Activated naive CD4-positive, alpha-beta T cell treated with anti-CD3 and anti-CD28 coated beads, Interleukin-2, amount 10 ng/mL, durations not matched to agents 7 days and 5 days (primary cell): ENCODE measurements at regions not wholly inside any gene's neighbourhood (a gene's known extent, or its start where the extent isn't known, plus 50 kb on each side); places are given as distances from the start of the nearest gene placed in this dataset.
"Not testable (repeated sequence)": the region's sequence is repeated elsewhere in the genome, so short reads cannot be mapped to it uniquely, and the experiment has no call there.

ENCODE experiments used
- CTCF ChIA-PET: fragments of 350-600 bp; sonication (Branson Sonifier 250); formaldehyde crosslinking; loops from one replicate; lab custom pipeline; 2021; ENCODE audit warnings: antibody characterized with exemption; lab: Charles Lee
- DNase-seq: peaks from one replicate; pipeline ENCODE4 v3.0.0-alpha.2; 2020
- H3K27ac Mint-ChIP-seq: one replicate; pipeline ENCODE4 v1.8.0; 2021; ENCODE audit warnings: mild to moderate bottlenecking, moderate library complexity, mixed read lengths
- H3K27me3 Mint-ChIP-seq: one replicate; pipeline ENCODE4 v1.8.0; 2021; ENCODE audit warnings: mild to moderate bottlenecking, mixed read lengths
- H3K36me3 Mint-ChIP-seq: one replicate; pipeline ENCODE4 v1.8.0; 2021; ENCODE audit warnings: mixed read lengths
- H3K4me1 Mint-ChIP-seq: one replicate; pipeline ENCODE4 v1.8.0; 2021; ENCODE audit warnings: mixed read lengths
- H3K4me3 Mint-ChIP-seq: one replicate; pipeline ENCODE4 v1.8.0; 2021; ENCODE audit warnings: mild to moderate bottlenecking, moderate library complexity, mixed read lengths
- H3K9me3 Mint-ChIP-seq: one replicate; pipeline ENCODE4 v1.8.0; 2021; ENCODE audit warnings: mixed read lengths

DNA sequence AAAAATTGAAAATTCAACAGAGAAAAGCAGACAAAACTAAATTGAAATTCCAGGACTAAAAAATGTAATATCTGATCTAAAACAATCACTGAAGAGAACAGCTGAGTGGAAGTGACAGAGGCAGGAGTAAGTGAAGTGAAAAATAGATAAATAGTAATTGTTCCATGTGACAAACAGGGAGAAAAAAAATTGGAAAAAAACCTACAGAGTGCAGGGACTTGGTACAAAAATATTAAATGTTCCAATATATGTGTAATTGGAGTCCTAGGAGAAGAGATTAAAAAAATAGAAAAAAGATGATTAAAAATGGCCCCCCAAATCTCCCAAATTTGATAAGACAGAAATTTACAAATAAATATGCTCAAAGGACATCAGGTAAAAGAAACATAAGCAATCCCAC lies 63.4 kb upstream of the NAMPT start:
- DNase-seq, result no peak
- Mint-ChIP-seq H3K27ac (no peak overlapping the region), H3K4me1 (peaks cover 33% of the 10 kb centered on the region), H3K9me3 (peaks cover 18% of the 10 kb centered on the region), H3K36me3 (peaks cover 6% of the 10 kb centered on the region), H3K27me3 (peaks cover 14% of the 10 kb centered on the region), H3K4me3 (no peak overlapping the region)
- CTCF ChIA-PET, result no interaction called here

DNA sequence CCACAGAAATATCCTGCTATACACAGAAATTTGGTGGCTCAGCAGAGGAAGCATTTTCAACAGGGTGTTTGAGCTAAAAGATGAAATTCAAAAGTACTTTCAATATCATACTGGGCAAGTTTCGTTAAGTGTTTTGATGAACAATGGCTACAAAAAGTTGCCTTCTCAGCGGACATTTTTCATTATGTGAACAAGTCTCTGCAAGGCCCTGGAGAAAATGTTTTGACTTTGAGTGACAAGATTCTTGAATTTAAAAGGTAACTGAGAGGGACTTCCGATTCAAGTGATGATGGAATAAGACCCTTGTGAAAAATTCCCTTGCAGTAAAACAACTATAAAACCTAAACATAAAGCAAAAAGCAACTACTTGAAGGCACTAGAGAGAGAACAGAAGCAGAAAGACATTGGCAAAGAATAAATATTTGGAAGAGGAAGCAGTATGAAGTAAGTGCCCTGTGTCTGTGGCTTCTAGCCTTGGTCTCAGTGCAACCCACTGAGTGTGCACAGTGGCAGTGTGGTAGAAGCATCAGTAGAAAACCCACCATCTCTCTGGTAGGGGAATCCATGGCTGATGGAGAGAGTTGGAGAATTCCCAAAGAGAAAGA lies 62.5 kb upstream of the NAMPT start:
- Mint-ChIP-seq H3K9me3 (peaks cover 24% of the 10 kb centered on the region), H3K4me1 (peaks cover 33% of the 10 kb centered on the region), H3K27me3 (peaks cover 14% of the 10 kb centered on the region), H3K4me3 (no peak overlapping the region), H3K36me3 (peaks cover 6% of the 10 kb centered on the region), H3K27ac (peak overlapping the region; percentile 42)
- CTCF ChIA-PET, result no interaction called here
- no peak for DNase-seq

DNA sequence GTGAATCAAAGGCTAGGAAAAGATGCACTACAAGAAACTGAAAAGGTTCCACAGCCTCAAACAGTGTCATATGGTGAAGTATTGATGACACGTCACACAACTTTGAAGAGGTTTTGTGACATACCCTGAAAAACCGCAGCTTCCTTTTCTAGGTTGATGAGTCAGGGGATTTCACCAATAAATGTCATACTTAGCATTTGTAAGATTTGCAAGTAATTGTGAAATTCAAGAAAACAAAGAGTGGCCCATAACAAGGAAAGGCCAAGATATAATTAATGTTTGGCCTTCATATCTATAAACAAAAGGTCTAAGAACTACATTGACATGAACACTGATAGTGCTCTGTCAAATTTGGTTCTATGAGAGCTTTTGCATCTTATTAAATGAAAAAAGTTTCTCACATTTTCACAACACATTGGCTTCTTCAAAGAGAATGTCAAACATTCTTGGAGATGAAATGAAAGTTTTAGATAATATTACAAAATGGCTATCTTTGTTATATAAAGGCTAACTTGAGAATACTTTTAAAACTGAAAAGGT lies 62.0 kb upstream of the NAMPT start:
- peaks cover 7% of the 10 kb centered on the region for H3K36me3 Mint-ChIP-seq
- CTCF ChIA-PET, result no interaction called here
- peaks cover 12% of the 10 kb centered on the region for H3K27me3 Mint-ChIP-seq
- no peak overlapping the region for H3K4me3 Mint-ChIP-seq
- peak; percentile 59 for DNase-seq
- H3K9me3 Mint-ChIP-seq, result peaks cover 30% of the 10 kb centered on the region
- peaks cover 33% of the 10 kb centered on the region for H3K4me1 Mint-ChIP-seq
- peak overlapping the region; percentile 60 for H3K27ac Mint-ChIP-seq

DNA sequence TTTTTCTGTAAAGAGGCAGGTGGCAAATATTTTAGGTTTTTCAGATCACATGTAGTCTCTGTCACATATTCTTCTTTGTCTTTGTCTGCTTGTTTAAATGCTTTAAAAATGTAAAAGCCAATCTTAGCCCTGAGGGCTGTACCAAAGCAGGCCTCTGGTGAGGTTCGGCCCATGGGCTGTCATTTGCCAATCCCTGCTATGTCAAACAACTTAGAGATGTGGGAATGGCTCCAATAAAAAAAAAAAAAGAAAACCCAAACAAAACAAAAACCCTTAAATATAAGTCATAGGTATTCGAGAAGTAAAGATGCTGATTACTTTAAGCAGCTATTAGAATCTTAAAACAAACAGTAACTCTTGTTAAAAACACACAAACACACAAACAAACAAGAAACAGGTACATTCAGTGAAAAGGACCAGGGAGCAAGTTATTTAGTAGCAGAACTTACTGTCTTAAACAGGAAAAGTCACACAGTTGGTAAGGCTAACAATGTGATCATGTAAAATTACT lies 61.4 kb upstream of the NAMPT start:
- DNase-seq, result no peak
- CTCF ChIA-PET, result no interaction called here
- H3K9me3 Mint-ChIP-seq, result peaks cover 32% of the 10 kb centered on the region
- peaks cover 9% of the 10 kb centered on the region for H3K36me3 Mint-ChIP-seq
- peaks cover 9% of the 10 kb centered on the region for H3K27me3 Mint-ChIP-seq
- peaks cover 33% of the 10 kb centered on the region for H3K4me1 Mint-ChIP-seq
- no peak overlapping the region for H3K4me3 Mint-ChIP-seq
- H3K27ac Mint-ChIP-seq, result peak overlapping the region; percentile 60

DNA sequence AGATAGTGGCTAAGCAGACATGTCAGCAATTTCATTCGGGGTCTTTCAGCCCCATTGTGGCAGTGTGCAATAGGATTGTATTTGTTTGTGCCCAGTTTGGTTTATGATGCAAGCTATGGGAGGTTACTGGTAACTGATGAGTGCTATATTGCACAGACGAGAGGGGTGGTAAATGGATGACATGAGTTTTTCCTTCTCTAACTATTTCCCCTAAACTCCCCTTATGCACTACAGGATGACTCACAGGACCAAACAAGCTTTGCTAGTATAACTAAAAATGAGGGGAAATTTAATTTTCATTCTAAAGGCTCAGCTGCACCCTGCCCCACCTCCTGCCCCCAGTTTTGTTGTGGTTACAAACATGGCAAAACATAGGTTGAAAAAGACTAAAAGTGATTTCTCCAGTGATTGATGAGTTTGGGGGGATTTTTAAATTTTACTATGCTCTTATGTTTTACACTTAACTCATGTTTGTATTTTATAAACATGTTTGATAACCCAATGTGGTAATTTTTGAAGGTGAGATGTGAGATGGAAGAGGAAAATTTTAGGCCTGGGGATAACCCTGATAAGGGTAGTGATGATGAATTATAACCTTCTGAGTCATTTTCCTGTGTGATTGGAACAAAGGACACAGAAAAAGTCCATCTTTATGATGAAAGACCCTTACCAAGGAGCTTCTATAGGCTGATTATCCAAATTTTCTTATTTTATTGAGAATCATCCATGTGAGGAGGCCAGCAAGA lies 60.8 kb upstream of the NAMPT start:
- peaks cover 9% of the 10 kb centered on the region for H3K27me3 Mint-ChIP-seq
- CTCF ChIA-PET, result no interaction called here
- peaks cover 33% of the 10 kb centered on the region for H3K4me1 Mint-ChIP-seq
- peaks cover 9% of the 10 kb centered on the region for H3K36me3 Mint-ChIP-seq
- DNase-seq, result no peak
- no peak overlapping the region for H3K4me3 Mint-ChIP-seq
- peak overlapping the region; percentile 60 for H3K27ac Mint-ChIP-seq
- peaks cover 33% of the 10 kb centered on the region for H3K9me3 Mint-ChIP-seq

DNA sequence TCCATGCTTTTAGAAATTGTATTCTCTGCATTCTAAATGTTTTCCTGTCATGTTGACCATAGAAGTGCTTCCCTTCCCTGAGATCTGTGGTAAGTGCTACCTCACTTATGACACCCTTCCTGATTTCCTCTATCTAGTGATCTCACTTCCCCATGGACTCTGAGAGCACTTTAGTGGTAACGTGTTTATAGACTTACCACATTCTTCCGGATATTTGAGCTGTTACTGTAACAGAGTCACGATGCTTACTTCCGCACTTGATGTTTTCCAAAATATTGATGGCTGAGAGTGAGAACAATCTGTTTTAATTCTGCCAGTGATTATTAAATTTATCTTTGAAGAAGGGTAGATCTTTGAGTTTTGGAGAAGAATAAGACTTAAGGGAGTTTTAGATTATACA lies 60.1 kb upstream of the NAMPT start:
- Mint-ChIP-seq H3K9me3 (peaks cover 39% of the 10 kb centered on the region), H3K27me3 (peaks cover 9% of the 10 kb centered on the region), H3K36me3 (peaks cover 9% of the 10 kb centered on the region), H3K27ac (peak overlapping the region; percentile 26), H3K4me3 (no peak overlapping the region), H3K4me1 (peaks cover 33% of the 10 kb centered on the region)
- DNase-seq, result no peak
- CTCF ChIA-PET, result interaction anchor here (1.5 kb wide), 1 partner anchor 59 kb away, joined by 3 read pairs; no protein-coding TSS in a partner anchor

DNA sequence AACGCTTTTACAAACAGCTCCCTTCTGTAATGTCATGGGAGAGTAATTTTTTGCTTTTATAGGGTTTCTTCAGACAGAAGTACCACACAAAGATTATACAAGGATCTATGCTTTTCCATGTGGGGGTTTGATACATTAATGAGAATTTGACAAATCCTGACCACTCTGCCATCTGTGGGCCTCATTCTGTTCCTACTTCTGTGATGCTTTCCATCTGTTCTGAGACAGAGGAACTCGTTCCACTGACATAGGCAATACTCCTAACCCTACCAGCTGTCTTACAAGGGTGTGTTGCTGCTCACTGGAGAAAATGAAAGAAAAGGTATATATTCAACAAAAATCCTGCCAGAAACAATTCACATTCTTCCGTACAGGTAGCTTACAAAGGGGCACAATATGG lies 59.4 kb upstream of the NAMPT start:
- H3K4me3 Mint-ChIP-seq, result no peak overlapping the region
- peaks cover 9% of the 10 kb centered on the region for H3K36me3 Mint-ChIP-seq
- CTCF ChIA-PET, result interaction anchor here (0.8 to 1.5 kb wide), 2 partner anchors 59 to 619 kb away, joined by 3 read pairs; no protein-coding TSS in a partner anchor
- H3K27me3 Mint-ChIP-seq, result peaks cover 5% of the 10 kb centered on the region
- H3K4me1 Mint-ChIP-seq, result peaks cover 33% of the 10 kb centered on the region
- no peak for DNase-seq
- H3K9me3 Mint-ChIP-seq, result peaks cover 37% of the 10 kb centered on the region
- H3K27ac Mint-ChIP-seq, result no peak overlapping the region

DNA sequence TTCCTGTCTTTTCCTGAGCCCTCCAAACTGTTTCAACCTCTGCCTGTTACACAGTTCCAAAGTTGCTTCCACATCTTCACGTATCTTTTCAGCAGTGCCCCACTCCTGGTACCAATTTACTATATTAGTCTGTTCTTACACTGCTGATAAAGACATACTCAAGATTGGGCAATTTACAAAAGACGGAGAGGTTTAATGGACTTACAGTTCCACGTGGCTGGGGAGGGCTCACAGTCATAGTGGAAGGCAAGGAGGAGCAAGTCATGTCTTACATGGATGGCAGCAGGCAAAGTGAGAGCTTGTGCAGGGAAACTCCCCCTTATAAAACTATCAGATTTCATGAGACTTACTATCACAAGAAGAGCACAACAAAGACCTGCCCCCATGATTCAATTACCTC lies 57.3 kb upstream of the NAMPT start:
- H3K36me3 Mint-ChIP-seq, H3K27me3 Mint-ChIP-seq, CTCF ChIA-PET, H3K4me3 Mint-ChIP-seq, DNase-seq, H3K27ac Mint-ChIP-seq: not testable (repeated sequence)
- peaks cover 37% of the 10 kb centered on the region for H3K9me3 Mint-ChIP-seq
- H3K4me1 Mint-ChIP-seq, result peaks cover 24% of the 10 kb centered on the region

DNA sequence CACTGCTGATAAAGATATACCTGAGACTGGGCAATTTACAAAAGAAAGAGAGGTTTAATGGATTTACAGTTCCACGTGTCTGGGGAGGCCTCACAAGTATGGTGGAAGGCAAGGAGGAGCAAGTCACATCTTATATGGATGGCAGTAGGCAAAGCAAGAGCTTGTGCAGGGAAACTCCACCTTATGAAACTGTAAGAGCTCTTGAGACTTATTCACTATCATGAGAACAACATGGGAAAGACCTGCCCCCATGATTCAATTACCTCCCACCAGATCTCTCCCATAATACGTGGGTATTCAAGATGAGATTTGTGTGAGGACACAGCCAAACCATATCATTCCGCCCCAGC lies 55.4 kb upstream of the NAMPT start:
- H3K9me3 Mint-ChIP-seq, result peaks cover 41% of the 10 kb centered on the region
- H3K27ac Mint-ChIP-seq, CTCF ChIA-PET, H3K4me3 Mint-ChIP-seq, H3K27me3 Mint-ChIP-seq, H3K36me3 Mint-ChIP-seq, H3K4me1 Mint-ChIP-seq, DNase-seq: not testable (repeated sequence)

DNA sequence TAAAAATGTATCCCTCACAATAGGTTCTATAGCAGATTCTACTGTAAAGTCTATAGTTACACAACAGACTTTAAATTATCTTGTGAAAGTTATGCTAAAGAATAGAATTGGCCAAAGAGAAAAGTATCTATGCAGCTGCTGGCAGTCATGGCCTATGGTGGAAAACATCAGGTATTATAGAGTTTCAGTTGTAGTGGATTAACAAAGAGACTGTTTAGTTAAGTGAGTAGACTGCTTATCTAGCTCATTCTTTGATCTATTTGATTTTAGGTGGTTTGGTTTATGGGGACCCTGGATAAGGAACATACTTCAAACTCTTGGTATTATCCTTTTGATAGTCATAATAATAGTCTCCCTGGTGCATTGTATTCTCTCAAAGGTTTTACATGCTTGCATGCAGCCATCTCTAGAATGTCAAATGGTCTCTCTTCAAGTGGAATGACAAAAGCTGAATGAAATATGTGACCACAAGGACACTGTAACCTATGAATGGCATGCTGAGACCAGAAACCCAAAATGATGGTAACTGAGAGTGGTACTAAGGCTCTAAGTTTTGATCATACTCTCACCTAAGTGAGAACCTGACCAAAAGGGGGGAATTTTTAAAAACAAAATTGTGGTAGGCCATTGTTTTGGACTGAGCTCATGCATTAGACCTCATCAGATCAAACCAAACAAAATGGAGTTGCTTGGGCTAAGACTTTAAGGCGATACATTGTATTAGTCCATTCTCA lies 54.9 kb upstream of the NAMPT start:
- DNase-seq, result no peak
- Mint-ChIP-seq H3K4me3 (no peak overlapping the region), H3K27ac (no peak overlapping the region), H3K4me1 (peaks cover under 1% of the 10 kb centered on the region), H3K36me3 (peaks cover 3% of the 10 kb centered on the region), H3K9me3 (peaks cover 38% of the 10 kb centered on the region), H3K27me3 (no peaks in the 10 kb centered on the region)
- CTCF ChIA-PET, result no interaction called here

DNA sequence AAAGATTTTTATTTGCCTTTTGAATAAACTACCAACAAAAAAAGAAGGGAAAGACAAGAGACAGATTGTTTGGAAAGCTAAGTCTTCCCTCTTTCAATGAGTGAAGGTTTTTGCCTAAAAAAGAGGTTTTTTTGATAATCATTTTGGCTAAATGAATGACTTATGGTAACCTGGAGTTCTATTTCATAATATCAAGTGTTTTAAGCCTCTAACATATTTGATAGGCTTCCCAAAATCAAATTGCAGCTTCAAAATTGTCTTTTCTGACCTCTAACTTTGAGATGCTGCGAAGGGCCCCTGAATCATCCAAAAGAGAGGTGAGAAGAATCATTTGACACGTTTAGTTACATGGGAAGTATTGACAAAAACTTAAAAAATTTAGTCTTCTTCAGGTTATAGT lies 53.0 kb upstream of the NAMPT start:
- peaks cover 33% of the 10 kb centered on the region for H3K9me3 Mint-ChIP-seq
- CTCF ChIA-PET, result no interaction called here
- H3K27ac Mint-ChIP-seq, result no peak overlapping the region

DNA sequence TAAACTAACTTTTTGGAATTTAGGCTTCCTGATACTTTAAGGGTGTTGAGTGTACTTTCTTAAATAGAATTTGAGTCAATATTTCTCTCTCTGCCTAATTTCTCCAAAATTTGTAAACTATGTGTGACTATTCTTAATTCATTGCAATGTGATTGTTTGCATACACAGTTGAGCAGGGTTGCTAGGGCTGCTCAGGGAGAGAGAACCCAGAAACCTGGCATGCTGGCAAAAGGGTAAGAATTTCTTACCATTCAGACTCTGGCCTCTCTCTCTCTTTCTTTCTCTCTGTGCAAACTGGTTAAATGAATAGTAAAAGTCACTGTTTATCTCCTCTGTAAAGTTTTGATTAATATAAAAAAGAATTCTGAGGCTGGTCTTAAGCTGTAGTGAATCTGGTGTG lies 51.0 kb upstream of the NAMPT start:
- no peaks in the 10 kb centered on the region for H3K4me1 Mint-ChIP-seq
- no peak for DNase-seq
- H3K27me3 Mint-ChIP-seq, result no peaks in the 10 kb centered on the region
- CTCF ChIA-PET, result no interaction called here
- peaks cover 20% of the 10 kb centered on the region for H3K9me3 Mint-ChIP-seq
- H3K27ac Mint-ChIP-seq, result no peak overlapping the region
- no peak overlapping the region for H3K4me3 Mint-ChIP-seq
- H3K36me3 Mint-ChIP-seq, result no peaks in the 10 kb centered on the region

More for the DNA sequence above, 53.0 kb upstream of the NAMPT start:
- Mint-ChIP-seq H3K4me1 (no peaks in the 10 kb centered on the region), H3K27me3 (no peaks in the 10 kb centered on the region), H3K4me3 (no peak overlapping the region), H3K36me3 (peaks cover 3% of the 10 kb centered on the region)
- no peak for DNase-seq
